HG03342 (cell line): ENCODE measurements at regions not wholly inside any gene's neighbourhood (a gene's known extent, or its start where the extent isn't known, plus 50 kb on each side); places are given as distances from the start of the nearest gene placed in this dataset.
"Not testable (repeated sequence)": the region's sequence is repeated elsewhere in the genome, so short reads cannot be mapped to it uniquely, and the experiment has no call there.

Source experiments
- ATAC-seq: cut with Tn5 transposase; IDR thresholded peaks from one replicate; pipeline ENCODE4 v1.9.1; 2021; ENCODE audit warnings: mild to moderate bottlenecking, moderate library complexity; ENCODE audit not compliant: unreplicated experiment

DNA sequence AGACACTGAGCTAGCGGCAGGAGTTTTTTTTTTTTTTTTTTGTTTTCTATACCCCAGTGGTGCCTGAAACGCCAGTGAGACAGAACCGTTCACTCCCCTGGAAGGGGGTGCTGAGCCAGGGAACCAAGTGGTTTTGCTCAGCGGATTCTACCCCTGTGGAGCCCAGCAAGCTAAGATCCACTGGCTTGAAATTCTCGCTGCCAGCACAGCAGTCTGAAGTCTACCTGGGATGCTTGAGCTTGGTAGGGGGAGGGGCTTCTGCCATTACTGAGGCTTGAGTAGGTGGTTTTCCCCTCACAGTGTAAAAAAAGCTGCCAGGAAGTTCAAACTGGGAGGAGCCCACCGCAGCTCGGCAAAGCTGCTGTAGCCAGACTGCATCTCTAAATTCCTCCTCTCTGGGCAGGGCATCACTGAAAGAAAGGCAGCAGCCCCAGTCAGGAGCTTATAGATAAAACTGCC is 173.0 kb downstream of the DMAC1 start:
- ATAC-seq: not testable (repeated sequence)

DNA sequence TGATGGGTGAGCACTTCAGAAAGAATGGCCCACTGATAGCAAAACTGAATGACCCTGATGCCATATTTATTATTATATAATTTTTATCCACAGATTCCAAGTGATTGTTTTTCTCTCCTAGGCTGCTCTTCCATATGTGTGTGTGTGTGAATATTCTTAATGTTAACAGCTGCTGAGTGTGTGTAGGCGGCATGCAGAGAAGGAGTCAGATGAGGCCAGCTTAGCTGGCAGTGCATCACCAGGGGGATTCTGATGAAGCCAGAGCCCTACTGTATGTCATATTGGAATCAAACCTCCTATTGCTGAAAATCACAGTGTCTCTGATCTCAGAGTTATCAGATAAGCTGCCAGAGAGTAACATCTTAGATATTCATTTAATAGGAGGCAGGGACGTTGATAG is 177.1 kb downstream of the DMAC1 start:
- no peak for ATAC-seq

DNA sequence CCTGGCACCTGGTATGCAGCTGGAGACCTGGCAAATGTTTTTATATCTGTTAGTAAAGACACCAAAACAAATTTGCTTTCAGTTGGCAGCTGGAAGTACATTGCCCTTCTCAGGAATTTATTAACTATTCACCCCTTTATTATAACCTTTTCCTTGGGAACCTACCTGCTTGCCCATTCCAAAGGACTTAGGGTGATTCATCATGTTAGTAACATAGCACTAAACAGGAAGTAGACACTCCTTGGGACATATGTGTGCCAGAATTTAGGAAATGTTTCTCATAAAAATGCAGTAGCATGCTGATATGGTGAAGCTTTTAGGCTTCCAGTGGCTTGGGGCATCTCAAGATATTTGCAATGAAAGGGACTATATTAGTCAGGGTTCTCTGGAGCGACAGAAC is 184.2 kb downstream of the DMAC1 start:
- ATAC-seq: no peak

GRCh38 chr9:7613931-7614330 is 185.6 kb downstream of the DMAC1 start:
- ATAC-seq: no peak

DNA sequence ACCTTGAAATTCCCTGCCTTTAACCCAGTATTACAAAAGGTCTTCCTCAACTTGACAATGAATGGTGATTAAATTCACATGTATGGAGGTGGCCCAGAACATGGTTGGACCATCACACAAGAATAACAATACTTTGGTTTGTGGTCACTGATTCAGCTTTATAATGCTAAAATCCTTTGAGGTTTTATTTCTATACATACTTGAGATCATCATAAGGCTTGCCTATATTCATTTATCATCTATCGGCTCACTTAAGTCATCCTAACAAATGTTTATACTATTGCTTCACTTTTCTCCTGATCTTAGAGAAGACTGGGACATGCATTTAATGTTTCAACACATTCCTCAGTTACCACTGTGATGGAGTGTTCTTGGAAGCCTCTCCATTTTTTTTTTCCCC is 191.3 kb downstream of the DMAC1 start:
- ATAC-seq: no peak

- ATAC-seq: no peak
These were observed 192.2 kb downstream of the DMAC1 start for GRCh38 chr9:7607421-7607820.

GRCh38 chr9:7606591-7606990 is 193.0 kb downstream of the DMAC1 start:
- no peak for ATAC-seq

- no peak for ATAC-seq
These were observed 197.8 kb downstream of the DMAC1 start for GRCh38 chr9:7601739-7602138.

GRCh38 chr9:7597716-7598115 is 201.9 kb downstream of the DMAC1 start:
- no peak for ATAC-seq

DNA sequence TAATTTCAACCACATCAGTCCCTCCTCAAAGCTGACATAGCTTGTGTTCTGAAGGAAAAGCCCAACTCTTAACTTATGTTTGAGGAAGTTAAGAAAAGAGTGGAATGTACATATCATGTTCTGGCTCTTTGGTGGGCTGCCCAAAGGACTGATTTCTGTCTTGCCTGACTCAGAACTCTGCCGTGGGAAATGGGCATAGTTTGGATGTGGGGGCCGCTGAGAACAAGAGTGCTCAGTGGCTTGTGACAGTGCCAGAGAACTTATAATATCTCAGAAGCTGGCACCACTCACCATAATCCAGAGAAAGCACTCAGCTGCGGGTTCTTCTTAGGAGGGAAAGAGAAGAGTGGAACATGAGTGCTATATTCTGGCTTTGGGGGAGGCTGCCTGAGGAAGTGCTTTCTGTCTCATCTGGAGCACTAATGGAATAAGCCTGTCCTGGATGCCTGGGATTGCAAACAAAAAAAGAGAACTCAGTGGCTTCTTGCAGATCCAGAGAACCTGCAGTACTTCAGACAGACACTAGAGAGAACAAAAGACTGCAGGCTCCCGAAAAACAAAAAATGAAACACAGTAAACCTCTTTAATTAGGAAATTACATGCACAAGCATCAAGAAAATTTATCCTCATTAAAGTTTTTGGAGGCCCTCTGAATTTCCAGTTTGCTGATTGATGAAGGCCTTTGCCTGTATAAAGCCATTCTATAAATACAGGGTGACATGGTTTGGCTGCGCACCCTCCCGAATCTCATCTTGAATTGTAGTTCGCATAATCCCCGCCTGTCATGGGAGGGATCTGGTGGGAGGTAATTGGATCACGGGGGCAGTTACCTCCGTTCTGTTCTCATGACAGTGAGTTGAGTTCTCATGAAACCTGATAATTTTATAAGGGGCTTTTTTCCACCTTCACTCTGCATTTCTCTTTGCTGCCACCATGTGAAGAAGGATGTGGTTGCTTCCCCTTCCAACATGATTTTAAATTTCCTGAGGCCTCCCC is 207.0 kb downstream of the DMAC1 start:
- ATAC-seq: no peak

- no peak for ATAC-seq
These were observed 208.1 kb downstream of the DMAC1 start for GRCh38 chr9:7591501-7591900.

DNA sequence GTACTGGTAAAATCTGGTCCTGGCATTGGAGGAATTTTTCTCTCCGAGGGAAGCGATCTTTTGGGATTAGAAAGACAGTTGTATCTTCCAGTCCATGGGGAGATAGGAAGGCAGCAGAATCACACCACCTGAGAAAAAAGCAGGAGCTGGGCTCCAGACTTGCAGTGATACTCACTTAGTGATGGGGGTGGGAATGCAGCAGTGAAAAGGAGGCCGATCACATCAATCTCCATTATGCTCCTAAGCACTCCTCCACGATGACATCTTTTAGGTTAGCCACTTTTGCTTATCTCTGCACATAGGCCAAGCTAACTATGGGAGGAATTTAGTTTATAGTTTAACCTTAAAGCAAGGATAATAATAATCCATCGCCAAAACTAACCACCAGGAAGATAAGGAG is 219.0 kb downstream of the DMAC1 start:
- ATAC-seq: no peak

DNA sequence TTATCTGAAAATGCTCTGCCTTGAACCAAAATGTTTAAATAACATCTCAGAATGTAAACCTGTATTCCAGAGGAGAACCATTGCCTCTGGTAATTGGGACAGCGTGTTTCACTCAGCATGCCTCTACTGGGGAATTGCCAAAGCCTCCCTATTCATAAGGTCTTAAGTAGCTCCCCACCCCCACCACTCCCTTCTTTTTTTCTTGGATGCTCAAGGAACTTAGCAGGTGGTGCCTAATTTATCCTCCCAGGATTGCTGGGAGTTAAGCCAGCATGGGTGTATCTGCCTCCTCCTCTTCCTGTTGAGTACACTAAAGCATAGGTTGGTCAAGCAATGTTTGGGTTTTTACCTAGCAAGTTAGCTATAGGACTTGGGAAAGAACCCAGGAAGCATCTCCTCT is 220.2 kb downstream of the DMAC1 start:
- no peak for ATAC-seq

- no peak for ATAC-seq
These were observed 220.6 kb downstream of the DMAC1 start for GRCh38 chr9:7578951-7579350.

DNA sequence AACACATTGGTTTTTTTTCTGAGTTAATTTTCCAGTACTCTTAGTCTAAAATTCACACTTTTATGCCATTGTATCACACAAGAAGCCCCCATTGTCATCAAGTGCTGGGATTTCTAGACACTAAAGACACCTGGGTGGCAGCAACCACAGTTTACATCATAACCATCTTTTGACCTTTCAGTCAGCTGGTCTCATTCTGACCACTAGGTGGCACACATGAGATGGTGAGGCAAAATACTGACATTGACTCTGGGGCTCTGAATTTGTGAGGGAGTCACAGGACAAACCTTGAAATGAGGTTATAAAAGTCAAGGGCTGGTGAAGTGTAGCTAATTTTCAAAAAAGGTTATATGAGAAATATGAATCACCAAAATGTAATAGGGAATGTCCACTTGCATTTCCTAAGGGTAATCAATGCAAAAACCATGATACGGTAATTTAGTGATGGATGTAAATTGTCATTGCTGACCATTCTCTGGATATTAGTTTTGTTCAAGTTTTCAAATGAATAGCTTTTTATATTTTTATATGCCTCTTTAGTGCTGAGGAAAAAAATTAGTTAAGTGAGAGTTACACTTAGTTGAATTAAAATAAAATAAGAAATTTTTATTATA is 229.4 kb downstream of the DMAC1 start:
- peak; percentile 96 for ATAC-seq

- ATAC-seq: no peak
These were observed 231.9 kb downstream of the DMAC1 start for GRCh38 chr9:7567687-7568086.

DNA sequence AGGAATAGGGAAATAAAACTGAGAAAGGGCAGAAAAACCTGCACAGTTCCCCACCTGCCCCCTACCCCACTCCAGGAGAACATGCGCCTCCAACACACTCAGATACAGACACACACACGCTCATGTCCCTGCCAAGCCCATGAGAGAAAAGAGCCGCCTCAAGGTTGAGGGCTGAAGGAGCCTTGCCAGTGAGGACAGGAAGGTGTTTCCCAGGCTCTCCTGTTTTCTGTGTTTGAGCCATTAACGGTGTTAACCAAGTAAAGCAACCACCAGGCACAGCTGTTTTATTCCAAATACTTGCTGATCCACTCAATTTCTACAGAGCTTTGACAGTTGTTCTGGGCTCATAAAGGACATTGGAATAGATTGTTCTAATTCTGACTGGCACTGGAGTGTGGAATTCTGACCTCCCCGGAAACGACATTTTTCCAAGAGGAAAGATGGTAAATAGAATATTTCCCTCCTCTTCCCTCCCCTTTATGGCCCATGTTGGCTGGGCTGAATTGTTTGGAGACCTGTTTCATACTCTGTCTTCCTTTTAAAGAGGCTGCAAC is 238.0 kb downstream of the DMAC1 start:
- ATAC-seq: no peak

DNA sequence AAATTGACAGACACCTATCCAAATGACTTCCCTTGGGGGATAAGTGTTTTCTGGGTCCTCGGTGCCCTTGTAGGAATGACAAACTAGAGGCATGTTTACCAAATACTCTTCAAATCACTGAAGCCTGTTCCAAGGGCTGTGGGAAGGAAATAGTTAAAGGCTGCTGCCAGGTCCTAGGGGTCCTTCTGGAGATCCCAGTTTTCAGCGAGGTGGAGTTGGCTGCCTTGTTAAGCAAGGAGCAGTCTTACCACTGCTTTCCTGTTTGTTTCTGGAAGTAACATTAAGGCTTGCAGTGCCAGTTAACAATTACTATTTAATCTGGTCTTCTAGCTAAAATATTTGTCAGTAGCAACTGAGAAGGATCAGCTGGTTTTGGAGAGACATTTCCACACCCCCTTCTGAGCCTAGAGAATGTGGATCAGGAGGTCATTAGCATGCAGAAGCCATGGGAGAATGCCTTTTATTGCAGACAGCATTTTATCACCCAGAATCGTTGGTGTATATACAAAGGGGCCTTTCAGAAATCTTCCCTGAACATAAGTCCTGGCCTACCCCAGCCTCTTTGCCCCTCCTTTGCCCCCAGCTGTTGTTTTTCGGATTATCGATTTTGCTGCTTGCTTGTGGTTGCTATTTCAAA is 238.8 kb downstream of the DMAC1 start:
- no peak for ATAC-seq

- ATAC-seq: no peak
These were observed 244.9 kb downstream of the DMAC1 start for GRCh38 chr9:7554699-7555098.

DNA sequence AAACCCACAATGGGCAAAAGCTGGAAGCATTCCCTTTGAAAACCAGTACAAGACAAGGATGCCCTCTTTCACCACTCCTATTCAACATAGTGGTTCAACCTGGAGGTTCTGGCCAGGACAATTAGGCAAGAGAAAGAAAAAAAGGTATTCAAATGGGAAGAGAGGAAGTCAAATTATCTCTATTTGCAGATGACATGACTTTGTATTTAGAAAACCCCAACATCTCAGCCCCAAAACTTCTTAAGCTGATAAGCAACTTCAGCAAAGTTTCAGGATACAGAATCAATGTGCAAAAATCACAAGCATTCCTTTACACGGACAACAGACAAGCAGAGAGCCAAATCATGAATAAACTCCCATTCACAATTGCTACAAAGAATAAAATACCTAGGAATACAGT is 246.9 kb downstream of the DMAC1 start:
- not testable (repeated sequence) for ATAC-seq

- ATAC-seq: no peak
These were observed 250.3 kb downstream of the DMAC1 start for GRCh38 chr9:7549249-7549648.
